ENCODE measurements at regions not wholly inside any gene's neighbourhood (a gene's known extent, or its start where the extent isn't known, plus 50 kb on each side); places are given as distances from the start of the nearest gene placed in this dataset.
"Not testable (repeated sequence)": the region's sequence is repeated elsewhere in the genome, so short reads cannot be mapped to it uniquely, and the experiment has no call there.

GRCh38 chr11:3307584-3307983 lies 71.4 kb downstream of the ZNF195 start:
- H2AFZ ChIP-seq (ENCODE audit: low read depth, low read length); H3K9me1 ChIP-seq (ENCODE audit: control insufficient read depth, insufficient read depth, low read length); H3K4me2 ChIP-seq (ENCODE audit: insufficient read depth, low read length); H4K20me1 ChIP-seq (replicated peaks; ENCODE audit: control insufficient read depth, insufficient read depth, low read length); H3K36me3 ChIP-seq (ENCODE audit: control insufficient read depth, insufficient read depth, low read length); H3K9ac ChIP-seq (ENCODE audit: insufficient read depth in 1 of 2, low read depth in 2 of 2, low read length in 2 of 2); CTCF ChIA-PET (ENCODE audit: low intra/inter-chr PET ratio); BruUV-seq (replicated peaks); H3K4me3 ChIP-seq; H3K27ac ChIP-seq (ENCODE audit: extremely low read depth, low read depth, low read length); H3K9me3 ChIP-seq (replicated peaks; ENCODE audit: control insufficient read depth, insufficient read depth, low read depth, low read length); H3K27me3 ChIP-seq (ENCODE audit: control insufficient read depth in 2 of 2, insufficient read depth in 2 of 2, low read length in 2 of 2); H3K79me2 ChIP-seq (ENCODE audit: control insufficient read depth, insufficient read depth, low read length); POLR2A ChIA-PET; H3K4me1 ChIP-seq (replicated peaks in 1 of 2; ENCODE audit: control insufficient read depth in 2 of 2, insufficient read depth in 2 of 2, low read length in 2 of 2); in situ Hi-C loops (cut with MboI); intact Hi-C loops (cut with micrococcal nuclease); TF ChIP-seq CEBPG (tag; conservative IDR thresholded peaks at IDR 0.05 in 1 of 2, IDR thresholded peaks at IDR 0.05 in 1 of 2); TEAD4 (CRISPR knock-in tag; IDR thresholded peaks at IDR 0.05; ENCODE audit: borderline replicate concordance): not testable (repeated sequence)
- DNase-seq (ENCODE audit: extremely low read depth in 1 of 4, low spot score in 3 of 4) = peak in 1 of 4 experiments; percentile 80
- peak; percentile 85 for ATAC-seq
- FAIRE-seq = peak; percentile 95
- WGBS (ENCODE audit: insufficient coverage, low coverage, missing lambda C conversion rate) = 0% methylated on average over 2 of the region's 7 CpGs
- TF ChIP-seq TCF3 (CRISPR knock-in tag; IDR thresholded peaks at IDR 0.05) (peak; percentile 86), MEIS2 (IDR thresholded peaks at IDR 0.05; ENCODE audit: partially characterized antibody) (peak; percentile 78), MTA2 (IDR thresholded peaks at IDR 0.05; ENCODE audit: low read depth) (peak; percentile 75), CEBPG (CRISPR knock-in tag; IDR thresholded peaks at IDR 0.05) (0 out of 2 replicates have a peak, but pooled peaks have one; percentile 16), CBFA2T2 (conservative IDR thresholded peaks at IDR 0.05) (peak; percentile 82), TAL1 (IDR thresholded peaks at IDR 0.05) (peak; percentile 83), SMARCA4 (IDR thresholded peaks at IDR 0.05) (0 out of 2 replicates have a peak, but pooled peaks have one; percentile 24), NCOR1 (IDR thresholded peaks at IDR 0.05) (peak; percentile 79), NFIC (IDR thresholded peaks at IDR 0.05) (peak; percentile 57), GATA2 (CRISPR knock-in tag; IDR thresholded peaks at IDR 0.05) (peak; percentile 64), TEAD1 (CRISPR knock-in tag; IDR thresholded peaks at IDR 0.05) (peak; percentile 44 to 75; a peak in 2 of 4 replicates), CBFA2T3 (IDR thresholded peaks at IDR 0.05) (peak; percentile 85), KLF16 (IDR thresholded peaks at IDR 0.05) (0 out of 2 replicates have a peak, but pooled peaks have one; percentile 18), CREM (IDR thresholded peaks at IDR 0.05; ENCODE audit: low read depth) (peak; percentile 35), TRIM24 (IDR thresholded peaks at IDR 0.05) (0 out of 4 replicates have a peak, but pooled peaks of 1 of the 2 experiments have one; percentile 42), TEAD4 (IDR thresholded peaks at IDR 0.05; ENCODE audit: low read length) (peak; percentile 44), SMAD4 (CRISPR knock-in tag; conservative IDR thresholded peaks at IDR 0.05) (peak; percentile 40; the same call in 1 of the 2 replicates), ARID1B (IDR thresholded peaks at IDR 0.05) (peak; percentile 84), EP300 (IDR thresholded peaks at IDR 0.05; ENCODE audit: low read length) (peak; percentile 8; the same call in 1 of the 2 replicates)
- TF ChIP-seq, protein P1, sequence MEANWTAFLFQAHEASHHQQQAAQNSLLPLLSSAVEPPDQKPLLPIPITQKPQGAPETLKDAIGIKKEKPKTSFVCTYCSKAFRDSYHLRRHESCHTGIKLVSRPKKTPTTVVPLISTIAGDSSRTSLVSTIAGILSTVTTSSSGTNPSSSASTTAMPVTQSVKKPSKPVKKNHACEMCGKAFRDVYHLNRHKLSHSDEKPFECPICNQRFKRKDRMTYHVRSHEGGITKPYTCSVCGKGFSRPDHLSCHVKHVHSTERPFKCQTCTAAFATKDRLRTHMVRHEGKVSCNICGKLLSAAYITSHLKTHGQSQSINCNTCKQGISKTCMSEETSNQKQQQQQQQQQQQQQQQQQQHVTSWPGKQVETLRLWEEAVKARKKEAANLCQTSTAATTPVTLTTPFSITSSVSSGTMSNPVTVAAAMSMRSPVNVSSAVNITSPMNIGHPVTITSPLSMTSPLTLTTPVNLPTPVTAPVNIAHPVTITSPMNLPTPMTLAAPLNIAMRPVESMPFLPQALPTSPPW (CRISPR knock-in tag; IDR thresholded peaks at IDR 0.05) = 0 out of 2 replicates have a peak, but pooled peaks have one; percentile 29
- TF ChIP-seq, protein P2, sequence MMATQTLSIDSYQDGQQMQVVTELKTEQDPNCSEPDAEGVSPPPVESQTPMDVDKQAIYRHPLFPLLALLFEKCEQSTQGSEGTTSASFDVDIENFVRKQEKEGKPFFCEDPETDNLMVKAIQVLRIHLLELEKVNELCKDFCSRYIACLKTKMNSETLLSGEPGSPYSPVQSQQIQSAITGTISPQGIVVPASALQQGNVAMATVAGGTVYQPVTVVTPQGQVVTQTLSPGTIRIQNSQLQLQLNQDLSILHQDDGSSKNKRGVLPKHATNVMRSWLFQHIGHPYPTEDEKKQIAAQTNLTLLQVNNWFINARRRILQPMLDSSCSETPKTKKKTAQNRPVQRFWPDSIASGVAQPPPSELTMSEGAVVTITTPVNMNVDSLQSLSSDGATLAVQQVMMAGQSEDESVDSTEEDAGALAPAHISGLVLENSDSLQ (IDR thresholded peaks at IDR 0.05) = peak; percentile 50
